ENCODE measurements at regions not wholly inside any gene's neighbourhood (a gene's known extent, or its start where the extent isn't known, plus 50 kb on each side); places are given as distances from the start of the nearest gene placed in this dataset.

DNA sequence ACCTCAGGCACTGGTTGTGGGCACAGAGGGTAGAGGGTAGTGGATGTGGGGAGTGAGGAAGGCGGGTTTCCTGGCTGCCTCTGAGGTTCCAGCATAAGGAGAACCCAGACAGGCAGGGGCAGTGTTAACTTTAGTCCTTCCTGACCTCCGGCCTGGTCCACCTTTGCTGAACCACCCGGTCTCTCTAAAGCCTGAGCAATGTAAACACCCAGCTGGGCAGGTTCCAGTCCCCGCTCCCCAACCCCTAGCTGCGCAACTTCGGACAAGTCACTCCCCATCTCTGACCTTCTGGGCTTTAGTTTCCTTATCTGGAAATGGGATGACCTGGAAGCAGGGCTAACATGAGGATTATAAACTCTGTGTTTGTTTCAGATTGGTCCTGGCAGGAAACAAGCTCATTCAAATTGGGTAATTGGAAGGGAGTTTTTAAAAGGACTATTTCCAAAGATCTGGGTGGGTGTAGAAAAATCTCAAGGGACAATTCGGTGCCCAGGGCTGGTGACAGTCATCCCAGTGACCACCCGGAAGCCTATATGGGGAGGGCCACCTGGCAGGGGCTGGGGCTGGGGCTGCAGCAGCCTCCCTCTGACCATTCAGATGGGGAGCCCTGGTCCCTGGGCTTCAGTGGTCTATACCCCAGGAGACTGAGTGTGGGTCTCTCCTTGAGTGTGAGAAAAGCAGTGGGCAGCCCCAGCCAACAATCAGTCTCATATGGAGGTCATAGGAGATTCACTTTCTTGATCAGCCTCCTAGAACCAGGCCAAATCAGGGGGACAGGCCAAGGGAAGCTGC lies 108.3 kb upstream of the SYT13 start (continued):
- TF ChIP-seq JDP2 (CRISPR knock-in tag; IDR thresholded peaks at IDR 0.05; ENCODE audit: borderline replicate concordance) (no peak), ETV6 (CRISPR knock-in tag; conservative IDR thresholded peaks at IDR 0.05) (no peak), ZSCAN9 (CRISPR knock-in tag; IDR thresholded peaks at IDR 0.05; ENCODE audit: borderline replicate concordance) (no peak), MBD4 (IDR thresholded peaks at IDR 0.05; ENCODE audit: borderline replicate concordance, low read length) (no peak), RXRB (CRISPR knock-in tag; IDR thresholded peaks at IDR 0.05; ENCODE audit: borderline replicate concordance) (peak; percentile 48; the same call in 1 of the 2 replicates), NCOA2 (CRISPR knock-in tag; IDR thresholded peaks at IDR 0.05) (peak; percentile 46; the same call in 1 of the 2 replicates), ZNF615 (CRISPR knock-in tag; IDR thresholded peaks at IDR 0.05; ENCODE audit: borderline replicate concordance) (no peak), ELF4 (CRISPR knock-in tag; IDR thresholded peaks at IDR 0.05; ENCODE audit: borderline replicate concordance) (no peak), FOXK2 (IDR thresholded peaks at IDR 0.05) (no peak), MAZ (IDR thresholded peaks at IDR 0.05; ENCODE audit: borderline replicate concordance, low read depth, low read length) (no peak), MAZ (CRISPR knock-in tag; IDR thresholded peaks at IDR 0.05; ENCODE audit: low read depth) (no peak), PPARG (CRISPR knock-in tag; conservative IDR thresholded peaks at IDR 0.05) (peak; percentile 76; the same call in 1 of the 2 replicates), KDM6A (CRISPR knock-in tag; IDR thresholded peaks at IDR 0.05; ENCODE audit: low read depth) (0 out of 2 replicates have a peak, but pooled peaks have one; percentile 29), ZNF343 (CRISPR knock-in tag; IDR thresholded peaks at IDR 0.05) (no peak), MED13 (CRISPR knock-in tag; IDR thresholded peaks at IDR 0.05) (no peak), FOXA3 (CRISPR knock-in tag; IDR thresholded peaks at IDR 0.05) (peak; percentile 88), CENPT (CRISPR knock-in tag; IDR thresholded peaks at IDR 0.05; ENCODE audit: low read depth) (no peak), SETDB1 (CRISPR knock-in tag; IDR thresholded peaks at IDR 0.05; ENCODE audit: borderline replicate concordance) (no peak), CEBPG (CRISPR knock-in tag; IDR thresholded peaks at IDR 0.05) (peak; percentile 36; the same call in 1 of the 2 replicates), ZNF724P (CRISPR knock-in tag; IDR thresholded peaks at IDR 0.05; ENCODE audit: borderline replicate concordance) (no peak), ZBTB21 (CRISPR knock-in tag; IDR thresholded peaks at IDR 0.05) (no peak), ZNF33B (CRISPR knock-in tag; IDR thresholded peaks at IDR 0.05) (no peak)
- TF ChIP-seq, protein P1, sequence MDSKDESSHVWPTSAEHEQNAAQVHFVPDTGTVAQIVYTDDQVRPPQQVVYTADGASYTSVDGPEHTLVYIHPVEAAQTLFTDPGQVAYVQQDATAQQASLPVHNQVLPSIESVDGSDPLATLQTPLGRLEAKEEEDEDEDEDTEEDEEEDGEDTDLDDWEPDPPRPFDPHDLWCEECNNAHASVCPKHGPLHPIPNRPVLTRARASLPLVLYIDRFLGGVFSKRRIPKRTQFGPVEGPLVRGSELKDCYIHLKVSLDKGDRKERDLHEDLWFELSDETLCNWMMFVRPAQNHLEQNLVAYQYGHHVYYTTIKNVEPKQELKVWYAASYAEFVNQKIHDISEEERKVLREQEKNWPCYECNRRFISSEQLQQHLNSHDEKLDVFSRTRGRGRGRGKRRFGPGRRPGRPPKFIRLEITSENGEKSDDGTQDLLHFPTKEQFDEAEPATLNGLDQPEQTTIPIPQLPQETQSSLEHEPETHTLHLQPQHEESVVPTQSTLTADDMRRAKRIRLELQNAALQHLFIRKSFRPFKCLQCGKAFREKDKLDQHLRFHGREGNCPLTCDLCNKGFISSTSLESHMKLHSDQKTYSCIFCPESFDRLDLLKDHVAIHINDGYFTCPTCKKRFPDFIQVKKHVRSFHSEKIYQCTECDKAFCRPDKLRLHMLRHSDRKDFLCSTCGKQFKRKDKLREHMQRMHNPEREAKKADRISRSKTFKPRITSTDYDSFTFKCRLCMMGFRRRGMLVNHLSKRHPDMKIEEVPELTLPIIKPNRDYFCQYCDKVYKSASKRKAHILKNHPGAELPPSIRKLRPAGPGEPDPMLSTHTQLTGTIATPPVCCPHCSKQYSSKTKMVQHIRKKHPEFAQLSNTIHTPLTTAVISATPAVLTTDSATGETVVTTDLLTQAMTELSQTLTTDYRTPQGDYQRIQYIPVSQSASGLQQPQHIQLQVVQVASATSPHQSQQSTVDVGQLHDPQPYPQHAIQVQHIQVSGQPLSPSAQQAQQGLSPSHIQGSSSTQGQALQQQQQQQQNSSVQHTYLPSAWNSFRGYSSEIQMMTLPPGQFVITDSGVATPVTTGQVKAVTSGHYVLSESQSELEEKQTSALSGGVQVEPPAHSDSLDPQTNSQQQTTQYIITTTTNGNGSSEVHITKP (CRISPR knock-in tag; IDR thresholded peaks at IDR 0.05; ENCODE audit: low read depth) = peak; percentile 35; the same call in 1 of the 2 replicates
